ENCODE measurements at regions not wholly inside any gene's neighbourhood (a gene's known extent, or its start where the extent isn't known, plus 50 kb on each side); places are given as distances from the start of the nearest gene placed in this dataset.

- TF ChIP-seq CTCF (IDR thresholded peaks at IDR 0.05) (no peak), POLR2A (IDR thresholded peaks at IDR 0.05) (no peak)
These were observed 235.7 kb downstream of the ICE1 start for GRCh38 chr5:5658226-5658625.
